H9 (cell line): ENCODE measurements at regions not wholly inside any gene's neighbourhood (a gene's known extent, or its start where the extent isn't known, plus 50 kb on each side); places are given as distances from the start of the nearest gene placed in this dataset.

ENCODE experiments used
- DNase-seq: peaks from one replicate; pipeline ENCODE4 v3.0.0-alpha.2; 2017
- H2AFZ ChIP-seq: one replicate; pipeline ENCODE4 v1.6.1; 2013; ENCODE audit warnings: mild to moderate bottlenecking, low read length, control low read depth, moderate library complexity
- H2AK5ac ChIP-seq: 2 replicates; pipeline ENCODE4 v1.6.1; 2013; ENCODE audit warnings: low read length, control low read depth, mixed read lengths; ENCODE audit not compliant: insufficient read length
- H2BK120ac ChIP-seq: one replicate; pipeline ENCODE4 v1.6.1; 2013; ENCODE audit warnings: low read depth, mild to moderate bottlenecking, low read length, control low read depth, inconsistent platforms; ENCODE audit not compliant: poor library complexity, severe bottlenecking
- H2BK12ac ChIP-seq: 2 replicates; pipeline ENCODE4 v1.6.1; 2013; ENCODE audit warnings: low read length, control low read depth, mixed read lengths, low read depth; ENCODE audit not compliant: insufficient read length
- H2BK15ac ChIP-seq: 2 replicates; pipeline ENCODE4 v1.6.1; 2013; ENCODE audit warnings: low read depth, low read length, control low read depth
- H2BK20ac ChIP-seq: one replicate; pipeline ENCODE4 v1.6.1; 2013; ENCODE audit warnings: low read depth, mild to moderate bottlenecking, low read length, control low read depth, inconsistent platforms; ENCODE audit not compliant: poor library complexity, severe bottlenecking
- H2BK5ac ChIP-seq: 2 replicates; pipeline ENCODE4 v1.6.1; 2013; ENCODE audit warnings: low read length, control low read depth, mixed read lengths; ENCODE audit not compliant: insufficient read length
- H3K14ac ChIP-seq: 2 replicates; pipeline ENCODE4 v1.6.1; 2013; ENCODE audit warnings: low read length, control low read depth; ENCODE audit not compliant: insufficient read depth
- H3K18ac ChIP-seq: 2 replicates; pipeline ENCODE4 v1.6.1; 2013; ENCODE audit warnings: low read depth, mild to moderate bottlenecking, mixed read lengths, low read length, control low read depth; ENCODE audit not compliant: insufficient read length
- H3K23ac ChIP-seq: 2 replicates; pipeline ENCODE4 v1.6.1; 2013; ENCODE audit warnings: low read length, control low read depth, mixed read lengths, low read depth; ENCODE audit not compliant: insufficient read length
- H3K23me2 ChIP-seq: 2 replicates; pipeline ENCODE4 v1.6.1; 2013; ENCODE audit warnings: low read depth, mild to moderate bottlenecking, mixed read lengths, low read length, control low read depth; ENCODE audit not compliant: insufficient read length, poor library complexity, severe bottlenecking
- H3K27ac ChIP-seq: 2 replicates; pipeline ENCODE4 v1.5.1; 2013; ENCODE audit warnings: low read length, control low read depth, mixed read lengths, low read depth; ENCODE audit not compliant: insufficient read length
- H3K27me3 ChIP-seq: 2 replicates; pipeline ENCODE4 v1.6.1; 2013; ENCODE audit warnings: low read length, control low read depth, inconsistent platforms; ENCODE audit not compliant: insufficient read depth
- H3K4ac ChIP-seq: 2 replicates; pipeline ENCODE4 v1.6.1; 2013; ENCODE audit warnings: low read depth, mild to moderate bottlenecking, control low read depth, inconsistent platforms, low read length, moderate library complexity
- H3K4me1 ChIP-seq: 2 replicates; pipeline ENCODE4 v1.6.1; 2013; ENCODE audit warnings: low read length, control low read depth, inconsistent platforms; ENCODE audit not compliant: insufficient read depth
- H3K4me2 ChIP-seq: 2 replicates; pipeline ENCODE4 v1.6.1; 2013; ENCODE audit warnings: low read length, control low read depth, mixed read lengths; ENCODE audit not compliant: insufficient read length, insufficient read depth
- H3K56ac ChIP-seq: 2 replicates; pipeline ENCODE4 v1.6.1; 2013; ENCODE audit warnings: low read depth, mild to moderate bottlenecking, mixed read lengths, low read length, control low read depth; ENCODE audit not compliant: insufficient read length
- H3K79me1 ChIP-seq: 2 replicates; pipeline ENCODE4 v1.6.1; 2013; ENCODE audit warnings: low read depth, mild to moderate bottlenecking, moderate library complexity, low read length, control low read depth, inconsistent platforms; ENCODE audit not compliant: insufficient read depth, poor library complexity, severe bottlenecking
- H3K79me2 ChIP-seq: 2 replicates; pipeline ENCODE4 v1.6.1; 2013; ENCODE audit warnings: low read length, control low read depth, inconsistent platforms; ENCODE audit not compliant: insufficient read depth
- H3K9ac ChIP-seq: 2 replicates; pipeline ENCODE4 v1.6.1; 2013; ENCODE audit warnings: low read length, control low read depth, mixed read lengths; ENCODE audit not compliant: insufficient read length; ENCODE audit errors: extremely low read depth
- H3K9me3 ChIP-seq: one replicate; pipeline ENCODE4 v1.6.1; 2013; ENCODE audit warnings: low read depth, low read length, inconsistent platforms; ENCODE audit not compliant: control insufficient read depth
- H3T11ph ChIP-seq: one replicate; pipeline ENCODE4 v1.6.1; 2013; ENCODE audit warnings: mild to moderate bottlenecking, low read length, control low read depth, inconsistent platforms
- H4K20me1 ChIP-seq: one replicate; pipeline ENCODE4 v1.6.1; 2013; ENCODE audit not compliant: control insufficient read depth, insufficient read length, insufficient read depth
- H4K5ac ChIP-seq: 2 replicates; pipeline ENCODE4 v1.6.1; 2013; ENCODE audit warnings: low read depth, mild to moderate bottlenecking, mixed read lengths, low read length, control low read depth; ENCODE audit not compliant: insufficient read length
- H4K8ac ChIP-seq: replicated peaks from 2 replicates; pipeline ENCODE4 v1.6.1; 2013; ENCODE audit warnings: low read length, control low read depth, mixed read lengths, low read depth; ENCODE audit not compliant: insufficient read length
- H4K91ac ChIP-seq: 2 replicates; pipeline ENCODE4 v1.6.1; 2013; ENCODE audit warnings: low read depth, mild to moderate bottlenecking, moderate library complexity, mixed read lengths, low read length, control low read depth; ENCODE audit not compliant: insufficient read length
- H3K27ac Mint-ChIP-seq, 3 experiments: 2 replicates in 2 of 3; 3 replicates in 1 of 3; pipeline ENCODE4 v1.8.0; 2020 to 2021; ENCODE audit warnings: mixed read lengths in 3 of 3, mild to moderate bottlenecking in 1 of 3, moderate library complexity in 1 of 3
- H3K27me3 Mint-ChIP-seq: 2 replicates; pipeline ENCODE4 v1.8.0; 2021; ENCODE audit warnings: low read depth, mild to moderate bottlenecking, moderate library complexity, mixed read lengths
- H3K36me3 Mint-ChIP-seq, 3 experiments: 2 replicates in 2 of 3; 3 replicates in 1 of 3; pipeline ENCODE4 v1.8.0; 2020 to 2021; ENCODE audit warnings: low read depth in 3 of 3, mixed read lengths in 3 of 3; ENCODE audit not compliant: insufficient read depth in 1 of 3
- H3K4me1 Mint-ChIP-seq, 2 experiments: 2 replicates each; pipeline ENCODE4 v1.8.0; 2020; ENCODE audit warnings: mixed read lengths in 2 of 2
- H3K4me3 Mint-ChIP-seq, 2 experiments: 2 replicates in 1 of 2; 3 replicates in 1 of 2; pipeline ENCODE4 v1.8.0; 2020 to 2021; ENCODE audit warnings: mild to moderate bottlenecking in 2 of 2, mixed read lengths in 2 of 2, moderate library complexity in 1 of 2
- H3K9me3 Mint-ChIP-seq, 2 experiments: 2 replicates in 1 of 2; 3 replicates in 1 of 2; pipeline ENCODE4 v1.8.0; 2020; ENCODE audit warnings: mild to moderate bottlenecking in 2 of 2, mixed read lengths in 2 of 2, moderate library complexity in 1 of 2
- CTCF ChIP-seq: fragments of 200-600 bp; sonication (generic); conservative IDR thresholded peaks from 3 replicates; pipeline ENCODE4 v1.8.0; 2021; ENCODE audit warnings: antibody characterized with exemption, mild to moderate bottlenecking

GRCh38 chr12:75650100-75650499 lies 138.7 kb upstream of the KRR1 start:
- no peaks in the 10 kb centered on the region for H3K36me3 Mint-ChIP-seq
- no peak for DNase-seq
- H2BK120ac ChIP-seq = no peak overlapping the region
- no peak overlapping the region for H3K27ac ChIP-seq
- no peak overlapping the region for H2AK5ac ChIP-seq
- H3K9me3 Mint-ChIP-seq = no peaks in the 10 kb centered on the region
- no peak overlapping the region for H3K23ac ChIP-seq
- H3K79me1 ChIP-seq = no peaks in the 10 kb centered on the region
- no peak overlapping the region for H3T11ph ChIP-seq
- H4K20me1 ChIP-seq = no peaks in the 10 kb centered on the region
- H4K91ac ChIP-seq = no peak overlapping the region
- no peak overlapping the region; a peak in 1 of 7 replicates for H3K27ac Mint-ChIP-seq
- no peaks in the 10 kb centered on the region for H3K27me3 Mint-ChIP-seq
- H2BK5ac ChIP-seq = no peak overlapping the region
- H3K27me3 ChIP-seq = no peaks in the 10 kb centered on the region
- no peak overlapping the region for H2BK15ac ChIP-seq
- no peak overlapping the region for H3K4me2 ChIP-seq
- H3K4ac ChIP-seq = no peak overlapping the region
- no peak overlapping the region for H2AFZ ChIP-seq
- no peak overlapping the region for H3K9ac ChIP-seq
- H3K4me1 Mint-ChIP-seq = peaks cover 6 to 13% of the 10 kb centered on the region in 2 experiments; a peak in 2 of 4 replicates
- no peak for TF ChIP-seq CTCF
- H3K56ac ChIP-seq = no peak overlapping the region
- no peak overlapping the region for H2BK12ac ChIP-seq
- no peak overlapping the region for H2BK20ac ChIP-seq
- no peaks in the 10 kb centered on the region for H3K23me2 ChIP-seq
- H3K14ac ChIP-seq = no peak overlapping the region
- no peaks in the 10 kb centered on the region; the same call in 1 of the 2 replicates for H3K4me1 ChIP-seq
- H3K4me3 Mint-ChIP-seq = no peak overlapping the region
- H3K18ac ChIP-seq = no peak overlapping the region
- no peaks in the 10 kb centered on the region for H3K9me3 ChIP-seq
- no peaks in the 10 kb centered on the region for H3K79me2 ChIP-seq
- H4K8ac ChIP-seq = no peak overlapping the region
- H4K5ac ChIP-seq = no peak overlapping the region
